Gastrocnemius medialis (tissue), 4 donors: ENCODE measurements at regions not wholly inside any gene's neighbourhood (a gene's known extent, or its start where the extent isn't known, plus 50 kb on each side); places are given as distances from the start of the nearest gene placed in this dataset.

ENCODE experiments used
- POLR2A ChIP-seq, 2 donors: fragments of 450-650 bp; IDR thresholded peaks; one replicate each; pipeline ENCODE4 v1.6.1; 2017; ENCODE audit warnings: antibody characterized with exemption in 2 of 2, mild to moderate bottlenecking in 2 of 2, moderate library complexity in 2 of 2
- TF ChIP-seq, protein P1 (sequence below), 5 experiments: fragments of 450-650 bp in 3 of 5; fragments of 200-600 bp in 2 of 5; sonication (generic) in 2 of 5; IDR thresholded peaks in 4 of 5; conservative IDR thresholded peaks in 1 of 5; 1 replicate in 4 of 5; 2 replicates in 1 of 5; pipeline ENCODE4 v1.5.1; 2016 to 2019; ENCODE audit warnings: antibody characterized with exemption in 5 of 5, mild to moderate bottlenecking in 3 of 5, moderate library complexity in 3 of 5

DNA sequence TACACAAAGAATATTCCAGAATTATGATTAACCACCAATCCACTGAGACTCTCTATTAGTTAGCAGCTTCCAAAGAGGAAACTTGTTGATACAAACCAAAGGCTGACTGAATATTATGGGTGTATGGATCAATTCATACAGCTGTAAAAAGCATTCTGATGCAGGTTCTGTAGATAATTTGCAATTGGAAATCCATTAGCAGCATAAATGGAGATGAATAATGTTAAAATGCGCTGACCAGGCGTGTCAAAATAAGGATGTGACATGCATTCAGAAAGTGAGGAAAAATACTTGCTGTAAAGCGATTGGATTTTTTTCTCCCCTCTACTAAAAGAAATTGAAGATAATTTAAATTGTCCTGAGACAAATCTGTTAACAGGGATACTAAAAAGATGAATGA lies 169.0 kb upstream of the DDX18 start:
- no peak for TF ChIP-seq POLR2A (IDR thresholded peaks at IDR 0.05)
- TF ChIP-seq, protein P1, sequence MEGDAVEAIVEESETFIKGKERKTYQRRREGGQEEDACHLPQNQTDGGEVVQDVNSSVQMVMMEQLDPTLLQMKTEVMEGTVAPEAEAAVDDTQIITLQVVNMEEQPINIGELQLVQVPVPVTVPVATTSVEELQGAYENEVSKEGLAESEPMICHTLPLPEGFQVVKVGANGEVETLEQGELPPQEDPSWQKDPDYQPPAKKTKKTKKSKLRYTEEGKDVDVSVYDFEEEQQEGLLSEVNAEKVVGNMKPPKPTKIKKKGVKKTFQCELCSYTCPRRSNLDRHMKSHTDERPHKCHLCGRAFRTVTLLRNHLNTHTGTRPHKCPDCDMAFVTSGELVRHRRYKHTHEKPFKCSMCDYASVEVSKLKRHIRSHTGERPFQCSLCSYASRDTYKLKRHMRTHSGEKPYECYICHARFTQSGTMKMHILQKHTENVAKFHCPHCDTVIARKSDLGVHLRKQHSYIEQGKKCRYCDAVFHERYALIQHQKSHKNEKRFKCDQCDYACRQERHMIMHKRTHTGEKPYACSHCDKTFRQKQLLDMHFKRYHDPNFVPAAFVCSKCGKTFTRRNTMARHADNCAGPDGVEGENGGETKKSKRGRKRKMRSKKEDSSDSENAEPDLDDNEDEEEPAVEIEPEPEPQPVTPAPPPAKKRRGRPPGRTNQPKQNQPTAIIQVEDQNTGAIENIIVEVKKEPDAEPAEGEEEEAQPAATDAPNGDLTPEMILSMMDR (IDR thresholded peaks at IDR 0.05 in 4 of 5, conservative IDR thresholded peaks at IDR 0.05 in 1 of 5) = no peak
